HL-60 (cell line): ENCODE measurements at regions not wholly inside any gene's neighbourhood (a gene's known extent, or its start where the extent isn't known, plus 50 kb on each side); places are given as distances from the start of the nearest gene placed in this dataset.

Source experiments
- CTCF ChIP-seq: IDR thresholded peaks from one replicate; pipeline ENCODE4 v1.5.1; 2011; ENCODE audit warnings: low read length, control low read depth, inconsistent platforms; ENCODE audit not compliant: insufficient read depth
- POLR2AphosphoS5 ChIP-seq: IDR thresholded peaks from 2 replicates; pipeline ENCODE4 v1.6.1; 2012; ENCODE audit warnings: low read depth
- REST ChIP-seq: IDR thresholded peaks from 2 replicates; pipeline ENCODE4 v1.6.1; 2012; ENCODE audit warnings: low read depth; ENCODE audit not compliant: insufficient replicate concordance

- TF ChIP-seq CTCF (no peak), REST (no peak), POLR2AphosphoS5 (no peak)
These were observed 188.2 kb downstream of the MN1 start for GRCh38 chr22:27613099-27614005.
